DOHH2 (cell line): ENCODE measurements at regions not wholly inside any gene's neighbourhood (a gene's known extent, or its start where the extent isn't known, plus 50 kb on each side); places are given as distances from the start of the nearest gene placed in this dataset.

Experiments used
- H3F3A ChIP-seq: fragments of 200-600 bp; sonication (generic), shearing (Covaris generic); 2 replicates; pipeline ENCODE4 v1.6.0; 2016; ENCODE audit warnings: antibody characterized with exemption, mild to moderate bottlenecking; ENCODE audit not compliant: control insufficient read depth, insufficient read depth
- H3K27ac ChIP-seq: fragments of 200-600 bp; sonication (generic); 2 replicates; pipeline ENCODE4 v1.5.1; 2014; ENCODE audit warnings: low read depth, mild to moderate bottlenecking, low read length, moderate library complexity
- H3K27me3 ChIP-seq: fragments of 200-600 bp; sonication (generic); 2 replicates; pipeline ENCODE4 v1.6.1; 2014; ENCODE audit warnings: mild to moderate bottlenecking, low read length, mixed read lengths; ENCODE audit not compliant: control insufficient read depth
- H3K36me3 ChIP-seq: fragments of 200-600 bp; sonication (generic); 2 replicates; pipeline ENCODE4 v1.6.1; 2014; ENCODE audit warnings: mild to moderate bottlenecking, low read length, moderate library complexity, mixed read lengths; ENCODE audit not compliant: control insufficient read depth
- H3K4me1 ChIP-seq: fragments of 200-600 bp; sonication (generic); 2 replicates; pipeline ENCODE4 v1.6.1; 2014; ENCODE audit warnings: mild to moderate bottlenecking, low read length, mixed read lengths; ENCODE audit not compliant: control insufficient read depth
- H3K4me2 ChIP-seq: fragments of 200-600 bp; sonication (generic); 2 replicates; pipeline ENCODE4 v1.6.0; 2014; ENCODE audit warnings: mild to moderate bottlenecking, low read length, moderate library complexity
- H3K4me3 ChIP-seq: fragments of 200-600 bp; sonication (generic); 2 replicates; pipeline ENCODE4 v1.5.1; 2014; ENCODE audit warnings: mild to moderate bottlenecking, low read length, mixed read lengths
- H3K79me2 ChIP-seq: fragments of 200-600 bp; sonication (generic); 2 replicates; pipeline ENCODE4 v1.6.1; 2014; ENCODE audit warnings: mild to moderate bottlenecking, low read length, mixed read lengths; ENCODE audit not compliant: control insufficient read depth
- H3K9me2 ChIP-seq: fragments of 200-600 bp; sonication (generic); replicated peaks from 2 replicates; pipeline ENCODE4 v1.6.1; 2014; ENCODE audit warnings: mild to moderate bottlenecking, low read length, mixed read lengths; ENCODE audit not compliant: control insufficient read depth
- H3K9me3 ChIP-seq: fragments of 200-600 bp; sonication (generic); 2 replicates; pipeline ENCODE4 v1.6.1; 2014; ENCODE audit warnings: antibody characterized with exemption, low read length, mixed read lengths; ENCODE audit not compliant: control insufficient read depth, insufficient read depth
- H4K20me1 ChIP-seq: fragments of 200-600 bp; sonication (generic); 2 replicates; pipeline ENCODE4 v1.6.0; 2014; ENCODE audit warnings: low read depth, mild to moderate bottlenecking, antibody characterized with exemption, low read length, moderate library complexity; ENCODE audit not compliant: control insufficient read depth, insufficient read depth
- EZH2phosphoT487 ChIP-seq: fragments of 200-600 bp; sonication (generic); IDR thresholded peaks from 2 replicates; pipeline ENCODE4 v1.6.1; 2017; ENCODE audit warnings: borderline replicate concordance, mild to moderate bottlenecking, antibody characterized with exemption, low read length, moderate library complexity, mixed read lengths
- TF ChIP-seq, protein P1 (sequence below): fragments of 200-600 bp; sonication (generic); IDR thresholded peaks from one replicate; pipeline ENCODE4 v1.5.1; 2014; ENCODE audit warnings: antibody characterized with exemption, mild to moderate bottlenecking, low read depth, low read length; ENCODE audit not compliant: poor library complexity, severe bottlenecking

DNA sequence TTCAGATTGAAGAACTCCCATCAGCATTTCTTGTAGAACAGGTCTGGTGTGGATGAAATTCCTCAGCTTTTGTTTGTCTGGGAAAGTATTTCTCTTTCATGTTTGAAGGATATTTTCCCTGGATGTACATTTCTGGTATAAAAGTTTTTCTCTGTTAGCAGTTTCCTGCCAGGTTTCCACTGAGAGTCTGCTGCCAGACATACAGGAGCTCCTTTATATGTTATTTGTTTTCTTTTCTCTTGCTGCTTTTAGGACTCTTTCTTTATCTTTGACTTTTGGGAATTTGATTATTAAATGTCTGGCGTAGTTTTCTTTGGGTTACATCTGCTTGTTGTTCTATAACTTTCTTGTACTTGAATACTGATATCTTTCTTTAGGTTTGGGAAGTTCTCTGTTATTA is 486.5 kb downstream of the ARAP2 start:
- Histone ChIP-seq H3K4me2 (no peak overlapping the region), H3F3A (no peaks in the 10 kb centered on the region), H3K36me3 (no peaks in the 10 kb centered on the region), H3K9me3 (no peaks in the 10 kb centered on the region), H3K4me1 (no peaks in the 10 kb centered on the region), H3K79me2 (no peaks in the 10 kb centered on the region), H4K20me1 (no peaks in the 10 kb centered on the region), H3K27ac (no peak overlapping the region), H3K9me2 (no peaks in the 10 kb centered on the region), H3K4me3 (no peak overlapping the region), H3K27me3 (no peaks in the 10 kb centered on the region)
- TF ChIP-seq EZH2phosphoT487 = no peak
- TF ChIP-seq, protein P1, sequence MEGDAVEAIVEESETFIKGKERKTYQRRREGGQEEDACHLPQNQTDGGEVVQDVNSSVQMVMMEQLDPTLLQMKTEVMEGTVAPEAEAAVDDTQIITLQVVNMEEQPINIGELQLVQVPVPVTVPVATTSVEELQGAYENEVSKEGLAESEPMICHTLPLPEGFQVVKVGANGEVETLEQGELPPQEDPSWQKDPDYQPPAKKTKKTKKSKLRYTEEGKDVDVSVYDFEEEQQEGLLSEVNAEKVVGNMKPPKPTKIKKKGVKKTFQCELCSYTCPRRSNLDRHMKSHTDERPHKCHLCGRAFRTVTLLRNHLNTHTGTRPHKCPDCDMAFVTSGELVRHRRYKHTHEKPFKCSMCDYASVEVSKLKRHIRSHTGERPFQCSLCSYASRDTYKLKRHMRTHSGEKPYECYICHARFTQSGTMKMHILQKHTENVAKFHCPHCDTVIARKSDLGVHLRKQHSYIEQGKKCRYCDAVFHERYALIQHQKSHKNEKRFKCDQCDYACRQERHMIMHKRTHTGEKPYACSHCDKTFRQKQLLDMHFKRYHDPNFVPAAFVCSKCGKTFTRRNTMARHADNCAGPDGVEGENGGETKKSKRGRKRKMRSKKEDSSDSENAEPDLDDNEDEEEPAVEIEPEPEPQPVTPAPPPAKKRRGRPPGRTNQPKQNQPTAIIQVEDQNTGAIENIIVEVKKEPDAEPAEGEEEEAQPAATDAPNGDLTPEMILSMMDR = no peak

DNA sequence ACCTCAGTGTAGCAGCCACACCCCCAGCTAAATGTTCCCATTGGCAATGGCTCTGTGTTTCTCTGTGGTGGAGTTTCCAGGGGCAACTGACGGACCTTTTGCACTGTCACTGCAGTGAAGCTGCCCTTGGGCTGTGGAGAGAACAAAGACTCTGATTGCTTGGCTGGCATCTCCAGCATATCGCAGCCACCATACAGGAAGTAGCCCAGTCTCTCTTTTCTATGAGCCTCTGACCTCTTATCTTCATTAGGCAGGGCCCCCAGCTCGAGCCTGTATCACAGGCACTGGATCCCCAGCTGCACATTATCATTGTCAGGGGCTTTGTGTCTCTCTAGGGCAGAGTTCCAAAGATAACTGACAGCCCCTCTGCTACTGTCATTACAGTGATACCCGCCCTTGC is 483.5 kb downstream of the ARAP2 start:
- Histone ChIP-seq H3F3A (no peaks in the 10 kb centered on the region), H3K4me2 (no peak overlapping the region), H3K9me2 (no peaks in the 10 kb centered on the region), H3K36me3 (no peaks in the 10 kb centered on the region), H3K27me3 (no peaks in the 10 kb centered on the region), H4K20me1 (no peaks in the 10 kb centered on the region), H3K4me1 (no peaks in the 10 kb centered on the region), H3K79me2 (no peaks in the 10 kb centered on the region), H3K27ac (no peak overlapping the region), H3K4me3 (no peak overlapping the region), H3K9me3 (no peaks in the 10 kb centered on the region)
- no peak for TF ChIP-seq EZH2phosphoT487
- TF ChIP-seq, protein P1 = no peak

DNA sequence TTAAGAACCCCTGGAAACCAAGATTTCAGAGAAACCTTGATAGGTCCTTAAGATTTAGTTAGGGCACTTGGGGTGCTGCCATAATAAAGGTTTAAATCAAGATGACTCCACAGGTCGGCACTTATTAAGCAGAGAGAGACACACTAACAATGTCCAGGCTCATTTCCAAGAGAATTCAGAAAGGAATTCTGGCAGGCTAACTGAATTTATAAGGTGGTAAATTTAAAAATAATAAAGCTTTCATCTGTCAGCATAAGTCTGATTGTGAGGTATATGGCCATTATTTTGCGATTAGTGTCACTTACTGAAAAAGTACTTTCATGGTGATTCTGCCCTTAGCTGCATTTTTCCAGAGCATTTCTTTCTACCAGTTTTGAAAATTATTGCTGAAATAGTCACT is 472.7 kb downstream of the ARAP2 start:
- Histone ChIP-seq H3F3A (no peaks in the 10 kb centered on the region), H3K9me2 (no peaks in the 10 kb centered on the region), H4K20me1 (no peaks in the 10 kb centered on the region), H3K27me3 (no peaks in the 10 kb centered on the region), H3K79me2 (no peaks in the 10 kb centered on the region), H3K36me3 (no peaks in the 10 kb centered on the region), H3K4me3 (no peak overlapping the region), H3K4me2 (no peak overlapping the region), H3K9me3 (no peaks in the 10 kb centered on the region; the same call in 1 of the 2 replicates), H3K27ac (no peak overlapping the region), H3K4me1 (no peaks in the 10 kb centered on the region)
- TF ChIP-seq, protein P1 = no peak
- TF ChIP-seq EZH2phosphoT487 = no peak

GRCh38 chr4:35772291-35772690 is 472.0 kb downstream of the ARAP2 start:
- Histone ChIP-seq H4K20me1 (no peaks in the 10 kb centered on the region), H3K4me3 (no peak overlapping the region), H3K27ac (no peak overlapping the region), H3K4me1 (no peaks in the 10 kb centered on the region), H3K4me2 (no peak overlapping the region), H3K9me3 (no peaks in the 10 kb centered on the region; the same call in 1 of the 2 replicates), H3K36me3 (no peaks in the 10 kb centered on the region), H3K27me3 (no peaks in the 10 kb centered on the region), H3F3A (no peaks in the 10 kb centered on the region), H3K9me2 (no peaks in the 10 kb centered on the region), H3K79me2 (no peaks in the 10 kb centered on the region)
- TF ChIP-seq EZH2phosphoT487 = no peak
- TF ChIP-seq, protein P1 = no peak
